GM21367 (cell line): ENCODE measurements at regions not wholly inside any gene's neighbourhood (a gene's known extent, or its start where the extent isn't known, plus 50 kb on each side); places are given as distances from the start of the nearest gene placed in this dataset.
"Not testable (repeated sequence)": the region's sequence is repeated elsewhere in the genome, so short reads cannot be mapped to it uniquely, and the experiment has no call there.

Experiments used
- ATAC-seq: cut with Tn5 transposase; IDR thresholded peaks from one replicate; pipeline ENCODE4 v1.9.1; 2021; ENCODE audit not compliant: unreplicated experiment

GRCh38 chr5:109989161-109989560, 299.4 kb downstream of the MAN2A1 start:
- no peak for ATAC-seq

DNA sequence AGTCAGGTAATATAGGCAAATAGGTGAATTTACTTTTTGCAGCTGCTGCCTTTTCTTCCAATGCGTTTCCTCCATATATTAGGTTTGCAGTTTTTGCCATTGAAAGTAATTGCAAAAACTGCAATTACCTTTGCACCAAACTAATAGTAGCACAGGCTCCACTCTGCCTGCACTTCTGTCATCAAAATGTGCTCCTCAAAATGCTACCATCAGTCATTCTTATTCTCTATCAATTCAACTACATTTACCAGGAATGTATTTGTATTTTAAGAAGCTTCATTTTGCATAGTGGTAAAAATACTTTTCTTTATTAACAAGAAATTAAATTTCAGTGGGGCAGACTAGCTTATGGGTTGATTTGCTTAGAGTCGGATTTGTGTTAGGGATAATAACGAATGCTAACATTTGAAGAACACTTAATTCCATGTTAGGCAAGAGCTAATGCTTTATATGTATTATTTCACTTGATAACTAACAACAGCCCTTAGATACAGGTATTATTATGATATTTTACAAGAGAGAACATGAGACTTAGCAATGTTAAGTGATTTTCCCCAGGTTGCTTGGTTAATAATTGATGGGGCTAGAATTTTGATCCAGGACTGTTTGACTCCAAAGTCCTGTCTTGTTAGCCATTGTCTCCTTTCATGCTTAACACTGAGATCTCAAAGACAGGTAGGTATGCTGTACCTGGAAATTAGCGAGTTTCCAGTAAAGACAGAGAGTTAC, 300.4 kb downstream of the MAN2A1 start:
- ATAC-seq = no peak

- ATAC-seq = no peak
Measured at GRCh38 chr5:109990723-109991359, 301.1 kb downstream of the MAN2A1 start.

DNA sequence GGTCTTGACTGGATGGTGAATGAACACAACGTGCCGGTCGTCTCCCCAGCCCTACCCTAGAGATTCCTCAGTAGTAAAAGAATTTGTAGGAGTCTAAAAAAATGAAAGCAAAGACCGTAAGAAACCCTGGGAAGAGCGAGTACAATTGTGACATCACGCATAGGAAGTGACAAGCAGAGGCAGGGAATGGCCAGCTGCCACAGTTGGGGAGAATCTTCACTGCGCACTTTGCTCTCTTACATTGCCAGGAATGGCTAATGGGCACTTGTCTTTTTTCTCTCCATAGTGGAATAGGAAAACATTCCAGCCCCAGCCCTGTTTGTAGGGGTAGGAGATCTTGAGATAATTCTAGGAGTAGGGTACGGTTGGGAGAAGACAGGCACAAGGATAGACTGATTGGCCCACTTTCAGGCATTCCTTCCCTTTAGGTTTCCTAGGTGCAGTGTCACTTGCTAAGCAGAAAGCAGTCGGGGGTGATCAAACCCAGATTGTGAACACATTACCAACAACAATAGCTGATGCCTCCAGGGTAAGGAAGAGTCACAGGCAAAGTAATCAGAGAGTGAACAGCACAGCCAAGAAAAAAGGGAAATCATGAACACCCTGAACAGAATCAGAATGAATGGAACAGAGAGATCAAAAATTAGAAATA, 302.7 kb downstream of the MAN2A1 start:
- no peak for ATAC-seq

DNA sequence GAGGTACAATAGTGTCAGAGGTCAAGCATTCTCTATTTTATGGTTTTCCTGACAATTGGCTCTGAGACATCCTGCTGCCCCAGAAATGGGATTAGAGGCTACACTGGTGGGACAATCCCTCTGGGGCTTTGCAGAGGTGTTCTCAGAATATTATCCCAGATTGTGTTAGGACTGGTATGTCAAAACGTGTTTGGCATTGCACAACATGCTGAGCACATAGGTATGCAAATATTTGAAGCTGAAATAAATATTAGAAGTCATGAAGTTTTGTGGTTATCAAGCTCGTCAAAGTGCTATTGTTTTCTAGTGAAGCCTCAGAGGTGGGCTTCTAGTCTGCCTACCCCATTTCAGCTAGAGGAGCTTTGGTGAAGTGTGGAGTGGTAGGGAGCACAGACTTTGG, 304.4 kb downstream of the MAN2A1 start:
- ATAC-seq = no peak

DNA sequence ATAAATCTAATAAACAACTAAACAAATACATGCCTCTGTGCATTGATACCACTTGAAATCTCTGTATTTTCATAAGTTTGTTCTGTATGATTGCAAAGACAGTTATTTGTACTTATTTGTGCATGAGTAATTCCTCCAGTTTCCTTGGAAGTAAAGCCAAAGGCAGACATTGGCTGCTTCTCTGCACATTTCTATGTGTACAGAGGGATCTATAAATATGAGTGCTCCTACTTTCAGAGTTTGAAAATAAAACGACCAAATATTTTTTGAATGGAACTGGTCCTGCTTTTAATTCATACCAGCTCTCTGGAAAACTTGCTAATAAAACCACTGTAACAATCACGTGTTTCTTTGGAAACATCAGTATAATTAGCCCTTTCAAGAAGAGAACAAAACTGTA, 306.5 kb downstream of the MAN2A1 start:
- ATAC-seq = no peak

DNA sequence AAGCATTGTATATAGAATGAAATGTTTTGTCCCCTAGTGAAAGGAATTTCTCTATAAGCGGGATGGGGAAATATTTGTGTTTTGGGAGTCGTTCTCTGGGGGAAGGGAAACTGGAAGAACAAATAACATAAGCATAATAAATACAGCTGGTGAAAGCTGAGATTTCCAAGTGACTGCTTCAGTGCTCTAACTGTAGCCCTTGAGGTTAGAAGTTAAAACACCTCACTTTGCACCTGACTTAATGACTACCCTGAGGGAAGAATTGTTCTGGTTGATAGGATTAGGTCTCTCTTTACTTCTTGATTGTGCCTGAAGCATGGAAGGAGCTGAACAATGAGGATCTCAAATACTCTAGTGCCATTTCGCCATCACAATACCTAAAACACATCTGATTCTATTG, 307.4 kb downstream of the MAN2A1 start:
- ATAC-seq = no peak

DNA sequence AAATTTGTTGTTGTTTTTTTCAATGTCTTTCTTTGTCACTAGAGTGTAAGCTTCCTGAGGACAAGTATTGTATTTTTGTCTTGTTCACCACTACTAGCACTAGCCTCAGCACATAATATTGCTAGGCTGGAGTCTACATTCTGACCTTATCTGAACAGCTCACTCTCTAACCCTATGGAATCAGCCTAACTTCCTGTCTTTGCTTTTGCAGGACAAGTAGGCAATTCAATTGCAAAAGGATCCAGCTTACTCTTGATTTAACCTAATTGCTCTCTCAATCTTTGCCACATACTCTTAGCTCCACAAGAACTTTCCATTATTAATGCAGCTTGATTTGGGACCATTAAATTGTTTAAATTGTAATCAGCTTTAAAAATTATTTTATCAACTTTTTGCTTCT, 308.5 kb downstream of the MAN2A1 start:
- no peak for ATAC-seq

GRCh38 chr5:109998726-109999125, 309.0 kb downstream of the MAN2A1 start:
- no peak for ATAC-seq

GRCh38 chr5:110001648-110002047, 311.9 kb downstream of the MAN2A1 start:
- no peak for ATAC-seq

DNA sequence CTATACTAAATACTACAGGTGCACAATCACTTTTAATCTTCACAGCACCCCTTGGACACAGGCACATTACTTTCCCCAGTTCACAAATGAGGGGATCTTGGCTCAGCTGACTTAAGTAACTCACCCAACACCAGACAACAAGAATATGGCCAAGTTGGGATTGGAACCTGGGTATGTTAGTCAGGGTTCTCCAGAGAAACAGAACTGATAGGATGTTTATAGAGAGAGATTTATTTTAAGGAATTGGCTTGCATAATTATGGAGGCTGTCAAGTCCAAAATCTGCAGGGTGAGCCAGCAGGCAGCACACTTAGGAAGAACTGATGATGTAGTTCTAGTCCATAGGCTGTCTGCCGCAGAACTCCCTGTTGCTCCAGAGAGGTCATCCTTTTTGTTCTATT, 312.9 kb downstream of the MAN2A1 start:
- no peak for ATAC-seq

DNA sequence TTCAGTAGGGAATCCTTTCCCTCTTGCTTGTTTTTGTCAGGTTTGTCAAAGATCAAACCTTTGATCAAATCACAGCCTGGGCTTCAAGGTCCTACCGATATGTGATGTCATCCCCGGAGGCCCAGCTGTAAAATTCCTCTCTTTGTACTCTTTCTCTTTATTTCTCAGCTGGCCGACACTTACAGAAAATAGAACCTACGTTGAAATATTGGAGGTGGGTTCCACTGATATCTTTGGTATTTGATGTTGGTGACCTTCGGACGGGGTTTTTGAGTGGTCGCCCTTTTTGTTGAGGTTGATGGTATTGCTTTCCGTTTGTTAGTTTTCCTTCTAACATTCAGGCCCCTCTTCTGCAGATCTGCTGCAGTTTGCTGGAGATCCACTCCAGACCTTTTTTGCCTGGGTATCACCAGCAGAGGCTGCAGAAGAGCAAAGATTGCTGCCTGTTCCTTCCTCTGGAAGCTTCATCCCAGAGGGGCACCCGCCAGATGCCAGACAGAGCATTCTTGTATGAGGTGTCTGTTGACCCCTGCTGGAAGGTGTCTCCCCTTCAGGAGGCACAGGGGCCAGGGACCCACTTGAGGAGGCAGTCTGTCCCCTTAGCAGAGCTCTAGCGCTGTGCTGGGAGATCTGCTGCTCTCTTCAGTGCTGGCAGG, 316.3 kb downstream of the MAN2A1 start:
- ATAC-seq = not testable (repeated sequence)

GRCh38 chr5:110007101-110007500, 317.4 kb downstream of the MAN2A1 start:
- ATAC-seq = no peak

- no peak for ATAC-seq
Measured at GRCh38 chr5:110008131-110008530, 318.4 kb downstream of the MAN2A1 start.

DNA sequence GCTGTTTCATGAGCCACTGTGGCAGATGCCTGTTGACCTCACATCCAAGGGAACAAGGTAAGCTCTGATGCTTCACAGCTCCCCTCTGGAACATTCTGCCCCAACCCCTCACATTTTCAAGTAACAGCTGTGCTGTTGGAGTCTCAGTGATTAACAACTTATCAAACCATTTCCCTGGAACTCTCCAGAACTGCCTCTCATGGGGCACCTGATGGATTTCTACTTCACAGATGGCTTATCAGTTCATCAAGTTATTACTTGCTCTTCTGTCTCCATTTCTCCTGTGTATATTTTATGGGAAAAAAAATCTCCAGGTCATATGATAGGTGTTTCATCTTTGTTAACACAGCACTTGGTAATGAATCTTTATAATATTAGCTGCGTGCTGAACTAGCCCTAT, 322.4 kb downstream of the MAN2A1 start:
- ATAC-seq = no peak

DNA sequence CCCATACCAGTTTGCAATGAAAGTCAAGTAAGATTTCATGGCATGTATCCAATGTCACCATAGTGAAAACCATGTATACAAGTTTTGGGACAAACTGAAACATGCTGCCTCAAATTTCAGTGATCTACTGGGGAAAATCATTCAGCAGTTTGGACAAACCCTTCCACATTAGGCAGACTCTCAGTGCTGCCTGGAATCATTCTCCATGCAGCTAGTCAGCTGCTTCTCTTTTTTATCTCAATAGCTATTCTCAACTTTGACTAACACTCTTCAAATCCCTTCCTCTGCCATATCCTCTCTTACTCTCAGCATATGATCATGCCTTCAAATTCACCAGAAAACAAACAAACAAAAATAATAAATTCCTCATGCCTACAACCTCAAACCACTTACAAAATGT, 323.3 kb downstream of the MAN2A1 start:
- no peak for ATAC-seq

GRCh38 chr5:110017854-110018253, 328.1 kb downstream of the MAN2A1 start:
- ATAC-seq = no peak

- ATAC-seq = no peak
Measured at GRCh38 chr5:110018509-110018908, 328.8 kb downstream of the MAN2A1 start.

GRCh38 chr5:110019119-110019518, 329.4 kb downstream of the MAN2A1 start:
- ATAC-seq = no peak

DNA sequence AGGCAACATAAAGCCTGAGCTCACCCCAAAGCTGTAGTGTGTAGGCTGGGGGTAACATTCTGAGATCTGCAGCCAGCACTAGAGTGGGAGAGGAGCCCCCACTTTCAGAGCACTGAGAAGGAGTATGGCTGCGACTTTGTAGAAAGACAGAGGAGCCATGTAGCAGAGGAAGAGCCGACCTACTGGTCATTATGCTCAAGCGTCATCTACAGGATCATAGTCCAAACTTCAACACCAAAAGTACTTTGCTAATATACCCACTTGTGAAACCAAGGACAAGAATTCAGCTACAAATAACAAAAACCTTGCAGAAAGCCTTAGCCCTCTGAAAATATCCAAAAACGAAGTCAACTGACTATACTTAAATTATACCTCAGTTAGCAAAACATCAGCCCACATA, 330.1 kb downstream of the MAN2A1 start:
- no peak for ATAC-seq

- ATAC-seq = no peak
Measured at GRCh38 chr5:110021251-110021650, 331.5 kb downstream of the MAN2A1 start.

DNA sequence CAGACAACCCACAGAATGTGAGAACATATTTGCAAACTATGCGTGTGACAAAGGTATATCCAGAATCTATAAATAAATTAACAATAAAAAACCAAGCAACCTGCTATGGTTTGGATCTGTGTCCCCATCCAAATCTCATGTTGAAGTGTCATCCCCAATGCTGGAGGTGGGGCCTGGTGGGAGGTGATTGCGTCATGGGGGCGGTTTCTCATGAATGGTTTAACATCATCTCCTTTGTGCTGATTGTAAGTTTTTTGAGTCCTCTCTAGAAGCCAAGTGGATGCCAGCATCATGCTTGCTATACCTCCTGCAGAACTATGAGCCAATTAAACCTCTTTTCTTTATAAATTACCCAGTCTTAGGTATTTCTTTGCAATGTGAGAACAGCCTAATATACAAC, 335.4 kb downstream of the MAN2A1 start:
- ATAC-seq = no peak
